A172 (cell line): ENCODE measurements at regions not wholly inside any gene's neighbourhood (a gene's known extent, or its start where the extent isn't known, plus 50 kb on each side); places are given as distances from the start of the nearest gene placed in this dataset.
"Not testable (repeated sequence)": the region's sequence is repeated elsewhere in the genome, so short reads cannot be mapped to it uniquely, and the experiment has no call there.

Source experiments
- DNase-seq: peaks from one replicate; pipeline ENCODE4 v3.0.0-alpha.2; 2015; ENCODE audit warnings: low spot score

GRCh38 chr19:13652810-13653590 lies 111.3 kb upstream of the MRI1 start:
- no peak for DNase-seq

GRCh38 chr19:13646758-13647157 lies 117.6 kb upstream of the MRI1 start:
- DNase-seq = no peak

- DNase-seq = no peak
Measured at GRCh38 chr19:13644645-13645044, 119.7 kb upstream of the MRI1 start.

GRCh38 chr19:13640611-13641010 lies 123.7 kb upstream of the MRI1 start:
- DNase-seq = no peak

GRCh38 chr19:13639342-13639929 lies 124.9 kb upstream of the MRI1 start:
- DNase-seq = no peak

GRCh38 chr19:13637664-13638063 lies 126.7 kb upstream of the MRI1 start:
- peak; percentile 52 for DNase-seq

GRCh38 chr19:13634658-13635057 lies 128.4 kb upstream of the CACNA1A start:
- DNase-seq = no peak

GRCh38 chr19:13633522-13633922 lies 127.2 kb upstream of the CACNA1A start:
- no peak for DNase-seq

- DNase-seq = no peak
Measured at GRCh38 chr19:13633109-13633508, 126.8 kb upstream of the CACNA1A start.

- DNase-seq = not testable (repeated sequence)
Measured at GRCh38 chr19:13632164-13632563, 125.9 kb upstream of the CACNA1A start.

- peak; percentile 88 for DNase-seq
Measured at GRCh38 chr19:13629687-13630357, 123.5 kb upstream of the CACNA1A start.

- no peak for DNase-seq
Measured at GRCh38 chr19:13627531-13627930, 121.3 kb upstream of the CACNA1A start.

GRCh38 chr19:13623716-13624710 lies 117.7 kb upstream of the CACNA1A start:
- DNase-seq = no peak

- peak; percentile 4 for DNase-seq
Measured at GRCh38 chr19:13622766-13623715, 116.8 kb upstream of the CACNA1A start.

- peak; percentile 97 for DNase-seq
Measured at GRCh38 chr19:13621413-13621812, 115.1 kb upstream of the CACNA1A start.

GRCh38 chr19:13619203-13619632 lies 112.9 kb upstream of the CACNA1A start:
- no peak for DNase-seq

- DNase-seq = no peak
Measured at GRCh38 chr19:13615890-13616289, 109.6 kb upstream of the CACNA1A start.

- no peak for DNase-seq
Measured at GRCh38 chr19:13613447-13613846, 107.2 kb upstream of the CACNA1A start.

- DNase-seq = no peak
Measured at GRCh38 chr19:13611596-13611995, 105.3 kb upstream of the CACNA1A start.

GRCh38 chr19:13610039-13610691 lies 103.9 kb upstream of the CACNA1A start:
- no peak for DNase-seq
